Neutrophil (primary cell): ENCODE measurements at regions not wholly inside any gene's neighbourhood (a gene's known extent, or its start where the extent isn't known, plus 50 kb on each side); places are given as distances from the start of the nearest gene placed in this dataset.

Experiments used
- H3K27ac ChIP-seq: fragments of 200-600 bp; sonication (generic); 2 replicates; pipeline ENCODE4 v1.5.1; 2016; ENCODE audit warnings: mild to moderate bottlenecking, moderate library complexity
- H3K27me3 ChIP-seq: fragments of 200-600 bp; sonication (generic); 2 replicates; pipeline ENCODE4 v1.6.0; 2016; ENCODE audit warnings: mild to moderate bottlenecking
- H3K36me3 ChIP-seq: fragments of 200-600 bp; sonication (generic); 2 replicates; pipeline ENCODE4 v1.5.1; 2017
- H3K4me1 ChIP-seq, 2 experiments: fragments of 200-600 bp in 1 of 2; sonication (generic) in 1 of 2; 1 replicate in 1 of 2; 2 replicates in 1 of 2; pipeline versions ENCODE4 v1.5.1 to v1.6.1; 2013 to 2016; ENCODE audit warnings: low read depth in 1 of 2, low read length in 1 of 2, mild to moderate bottlenecking in 1 of 2, moderate library complexity in 1 of 2; ENCODE audit not compliant: control insufficient read depth in 1 of 2, insufficient read depth in 1 of 2
- H3K4me3 ChIP-seq, 2 experiments: fragments of 200-600 bp in 1 of 2; sonication (generic) in 1 of 2; 1 replicate in 1 of 2; 2 replicates in 1 of 2; pipeline ENCODE4 v1.5.1; 2013 to 2016; ENCODE audit warnings: low read depth in 1 of 2, low read length in 1 of 2, mild to moderate bottlenecking in 1 of 2, moderate library complexity in 1 of 2
- H3K9me3 ChIP-seq: fragments of 200-600 bp; sonication (generic); 2 replicates; pipeline ENCODE4 v1.5.1; 2016
- CTCF ChIP-seq: fragments of 200-600 bp; sonication (generic); IDR thresholded peaks from 2 replicates; pipeline ENCODE4 v1.5.1; 2016; ENCODE audit warnings: antibody characterized with exemption

- Histone ChIP-seq H3K9me3 (no peaks in the 10 kb centered on the region), H3K4me3 (no peak overlapping the region), H3K27ac (peak overlapping the region; percentile 46), H3K27me3 (no peaks in the 10 kb centered on the region), H3K4me1 (peaks cover 42% of the 10 kb centered on the region in 2 experiments), H3K36me3 (no peaks in the 10 kb centered on the region)
- TF ChIP-seq CTCF, result no peak
Observed at GRCh38 chr6:146915671-146916127, 288.5 kb upstream of the STXBP5 start.

- no peaks in the 10 kb centered on the region for H3K9me3 ChIP-seq
- H3K36me3 ChIP-seq, result no peaks in the 10 kb centered on the region
- H3K4me1 ChIP-seq, result peaks cover 42% of the 10 kb centered on the region in 2 experiments
- TF ChIP-seq CTCF, result no peak
- no peak overlapping the region for H3K4me3 ChIP-seq
- H3K27ac ChIP-seq, result no peak overlapping the region
- no peaks in the 10 kb centered on the region for H3K27me3 ChIP-seq
Observed at GRCh38 chr6:146916435-146917025, 287.7 kb upstream of the STXBP5 start.

GRCh38 chr6:146917182-146917581 lies 287.0 kb upstream of the STXBP5 start:
- Histone ChIP-seq H3K4me3 (no peak overlapping the region), H3K27me3 (no peaks in the 10 kb centered on the region), H3K9me3 (no peaks in the 10 kb centered on the region), H3K27ac (no peak overlapping the region), H3K36me3 (no peaks in the 10 kb centered on the region), H3K4me1 (peaks cover 42% of the 10 kb centered on the region in 2 experiments)
- TF ChIP-seq CTCF, result no peak

- Histone ChIP-seq H3K4me3 (no peak overlapping the region), H3K9me3 (no peaks in the 10 kb centered on the region), H3K27me3 (no peaks in the 10 kb centered on the region), H3K36me3 (no peaks in the 10 kb centered on the region), H3K27ac (no peak overlapping the region), H3K4me1 (peaks cover 35% of the 10 kb centered on the region in 2 experiments)
- TF ChIP-seq CTCF, result no peak
Observed at GRCh38 chr6:146917979-146918378, 286.2 kb upstream of the STXBP5 start.

- Histone ChIP-seq H3K27ac (no peak overlapping the region), H3K36me3 (no peaks in the 10 kb centered on the region), H3K27me3 (no peaks in the 10 kb centered on the region), H3K4me3 (no peak overlapping the region), H3K9me3 (no peaks in the 10 kb centered on the region), H3K4me1 (peaks cover 24 to 25% of the 10 kb centered on the region in 2 experiments)
- TF ChIP-seq CTCF, result no peak
Observed at GRCh38 chr6:146919017-146919416, 285.2 kb upstream of the STXBP5 start.
